IMR-90 (cell line): ENCODE measurements at regions not wholly inside any gene's neighbourhood (a gene's known extent, or its start where the extent isn't known, plus 50 kb on each side); places are given as distances from the start of the nearest gene placed in this dataset.

Experiments used
- ATAC-seq: fragments of 200-7000 bp; cut with Tn5 transposase; 2 replicates; pipeline ENCODE4 v1.9.1; 2020; ENCODE audit warnings: low read depth, mild to moderate bottlenecking, moderate library complexity
- BruUV-seq: library from RNA; stranded (reverse); fragments of 400-500 nt; replicated peaks from 2 replicates; lab custom pipeline; 2021; lab: Mats Ljungman, UMichigan
- CTCF ChIA-PET: fragments of 300-600 bp; formaldehyde crosslinking; extraction: SDS; loops from one replicate; lab custom pipeline; 2021; ENCODE audit warnings: antibody characterized with exemption; lab: Yijun Ruan, JAX
- POLR2A ChIA-PET: fragments of 300-600 bp; sonication (Branson Sonifier 250); formaldehyde crosslinking; loops from one replicate; lab custom pipeline; 2022; ENCODE audit warnings: antibody characterized with exemption; ENCODE audit not compliant: unreplicated experiment; lab: Charles Lee
- DNase-seq: peaks from one replicate; pipeline ENCODE4 v3.0.0; 2013
- H2AFZ ChIP-seq: replicated peaks from 2 replicates; pipeline ENCODE3; 2013; ENCODE audit warnings: low read length, mild to moderate bottlenecking; ENCODE audit not compliant: poor library complexity
- H2AK5ac ChIP-seq: 2 replicates; pipeline ENCODE4 v1.6.1; 2013; ENCODE audit warnings: low read depth, low read length, inconsistent platforms
- H2AK9ac ChIP-seq: replicated peaks from 2 replicates; pipeline ENCODE3; 2013; ENCODE audit warnings: mild to moderate bottlenecking, low read depth, low read length, moderate library complexity; ENCODE audit not compliant: poor library complexity
- H2BK120ac ChIP-seq: 2 replicates; pipeline ENCODE4 v1.6.1; 2013; ENCODE audit warnings: low read depth, low read length, inconsistent platforms
- H2BK15ac ChIP-seq: 3 replicates; pipeline ENCODE4 v1.6.1; 2013; ENCODE audit warnings: low read depth, low read length, inconsistent platforms
- H2BK20ac ChIP-seq: 2 replicates; pipeline ENCODE4 v1.6.1; 2013; ENCODE audit warnings: low read depth, mild to moderate bottlenecking, inconsistent platforms, low read length, moderate library complexity
- H2BK5ac ChIP-seq: 2 replicates; pipeline ENCODE4 v1.6.1; 2013; ENCODE audit warnings: mild to moderate bottlenecking, low read depth, low read length, inconsistent platforms; ENCODE audit not compliant: poor library complexity, severe bottlenecking
- H3K14ac ChIP-seq: replicated peaks from 2 replicates; pipeline ENCODE4 v1.6.1; 2013; ENCODE audit warnings: low read depth, low read length, inconsistent platforms
- H3K18ac ChIP-seq: 2 replicates; pipeline ENCODE4 v1.6.1; 2013; ENCODE audit warnings: low read depth, low read length, control low read depth
- H3K23ac ChIP-seq: 2 replicates; pipeline ENCODE4 v1.6.1; 2013; ENCODE audit warnings: low read depth, low read length, inconsistent platforms
- H3K27ac ChIP-seq: 2 replicates; pipeline ENCODE4 v1.5.1; 2013; ENCODE audit warnings: mild to moderate bottlenecking, control low read depth, low read length; ENCODE audit not compliant: insufficient read depth
- H3K27me3 ChIP-seq: 2 replicates; pipeline ENCODE4 v1.6.1; 2013; ENCODE audit warnings: low read length; ENCODE audit not compliant: control insufficient read depth, insufficient read depth
- H3K36me3 ChIP-seq: 2 replicates; pipeline ENCODE4 v1.6.1; 2013; ENCODE audit warnings: low read length, mixed read lengths; ENCODE audit not compliant: control insufficient read depth, insufficient read depth
- H3K4ac ChIP-seq: 2 replicates; pipeline ENCODE4 v1.6.1; 2013; ENCODE audit warnings: low read depth, low read length, inconsistent platforms
- H3K4me1 ChIP-seq: 2 replicates; pipeline ENCODE4 v1.6.1; 2013; ENCODE audit warnings: low read length, mixed read lengths; ENCODE audit not compliant: control insufficient read depth, insufficient read depth
- H3K4me2 ChIP-seq: 2 replicates; pipeline ENCODE4 v1.6.1; 2013; ENCODE audit warnings: low read depth, mild to moderate bottlenecking, control low read depth, low read length, moderate library complexity
- H3K4me3 ChIP-seq: 2 replicates; pipeline ENCODE4 v1.5.1; 2013; ENCODE audit warnings: low read depth, mild to moderate bottlenecking, control low read depth, low read length, moderate library complexity; ENCODE audit not compliant: insufficient read depth
- H3K56ac ChIP-seq: 2 replicates; pipeline ENCODE4 v1.6.1; 2013; ENCODE audit warnings: low read length, inconsistent platforms; ENCODE audit not compliant: insufficient read depth; ENCODE audit errors: extremely low read depth
- H3K79me1 ChIP-seq, 2 experiments: 2 replicates each; pipeline ENCODE4 v1.6.1; 2013; ENCODE audit warnings: low read length in 2 of 2, inconsistent platforms in 1 of 2, low read depth in 1 of 2
- H3K9ac ChIP-seq: 2 replicates; pipeline ENCODE4 v1.6.1; 2013; ENCODE audit warnings: low read depth, low read length, control low read depth
- H3K9me1 ChIP-seq: 2 replicates; pipeline ENCODE4 v1.6.1; 2013; ENCODE audit warnings: low read length, inconsistent platforms; ENCODE audit not compliant: insufficient read depth
- H3K9me3 ChIP-seq: 2 replicates; pipeline ENCODE4 v1.6.1; 2013; ENCODE audit warnings: low read length; ENCODE audit not compliant: control insufficient read depth, insufficient read depth
- H4K20me1 ChIP-seq: 2 replicates; pipeline ENCODE4 v1.6.1; 2013; ENCODE audit warnings: low read length, inconsistent platforms; ENCODE audit not compliant: insufficient read depth
- H4K5ac ChIP-seq: 2 replicates; pipeline ENCODE4 v1.6.1; 2013; ENCODE audit warnings: mild to moderate bottlenecking, low read depth, low read length, control low read depth
- H4K8ac ChIP-seq, 2 experiments: 2 replicates each; pipeline ENCODE4 v1.6.1; 2013; ENCODE audit warnings: low read depth in 2 of 2, low read length in 2 of 2, control low read depth in 1 of 2, inconsistent platforms in 1 of 2
- H4K91ac ChIP-seq: 2 replicates; pipeline ENCODE4 v1.6.1; 2013; ENCODE audit warnings: low read depth, low read length, inconsistent platforms; ENCODE audit not compliant: insufficient read depth
- BHLHE40 ChIP-seq: fragments of 150-350 bp; IDR thresholded peaks from 2 replicates; pipeline ENCODE4 v1.6.1; 2016; ENCODE audit warnings: mild to moderate bottlenecking, low read depth, low read length
- CEBPB ChIP-seq: IDR thresholded peaks from 2 replicates; pipeline ENCODE4 v1.6.1; 2012; ENCODE audit warnings: low read depth, low read length, improper control_type of control experiment
- CHD1 ChIP-seq: IDR thresholded peaks from 2 replicates; pipeline ENCODE4 v1.6.1; 2012; ENCODE audit warnings: low read depth, low read length, improper control_type of control experiment
- FOS ChIP-seq: fragments of 150-350 bp; IDR thresholded peaks from 2 replicates; pipeline ENCODE4 v1.6.1; 2016; ENCODE audit warnings: low read depth, low read length
- MAFK ChIP-seq: IDR thresholded peaks from 2 replicates; pipeline ENCODE4 v1.6.1; 2012; ENCODE audit warnings: low read depth, low read length, improper control_type of control experiment
- MAZ ChIP-seq: IDR thresholded peaks from 2 replicates; pipeline ENCODE4 v1.6.1; 2012; ENCODE audit warnings: low read depth, mild to moderate bottlenecking, low read length, improper control_type of control experiment, moderate library complexity, borderline replicate concordance
- MXI1 ChIP-seq: IDR thresholded peaks from 2 replicates; pipeline ENCODE4 v1.6.1; 2012; ENCODE audit warnings: low read depth, mild to moderate bottlenecking, low read length, moderate library complexity, borderline replicate concordance
- NFE2L2 ChIP-seq: fragments of 150-350 bp; IDR thresholded peaks from 2 replicates; pipeline ENCODE4 v1.6.1; 2016; ENCODE audit warnings: low read depth, mild to moderate bottlenecking, low read length
- POLR2A ChIP-seq: IDR thresholded peaks from 2 replicates; pipeline ENCODE4 v1.6.1; 2012; ENCODE audit warnings: mild to moderate bottlenecking, low read depth, low read length
- RAD21 ChIP-seq: IDR thresholded peaks from 2 replicates; pipeline ENCODE4 v1.6.1; 2012; ENCODE audit warnings: low read length, improper control_type of control experiment
- RCOR1 ChIP-seq: IDR thresholded peaks from 2 replicates; pipeline ENCODE4 v1.6.1; 2012; ENCODE audit warnings: mild to moderate bottlenecking, low read length, improper control_type of control experiment; ENCODE audit not compliant: insufficient replicate concordance
- RFX5 ChIP-seq: IDR thresholded peaks from 2 replicates; pipeline ENCODE4 v1.8.0; 2012; ENCODE audit warnings: low read depth, mild to moderate bottlenecking, low read length, moderate library complexity
- SMC3 ChIP-seq: fragments of 150-350 bp; IDR thresholded peaks from 2 replicates; pipeline ENCODE4 v1.6.1; 2016; ENCODE audit warnings: low read depth, mild to moderate bottlenecking, antibody characterized with exemption, low read length, moderate library complexity
- WGBS, 2 experiments: methylation state at CpG; one replicate each; pipeline versions ENCODE4 v1.1.5 to v1.1.7; 2013; ENCODE audit warnings: missing lambda C conversion rate in 2 of 2; ENCODE audit not compliant: insufficient read length in 1 of 2; ENCODE audit errors: extremely low coverage in 2 of 2; 5-methylcytosine and 5-hydroxymethylcytosine counted together
- dilution Hi-C: fragments of 300-500 bp; cut with HindIII; formaldehyde crosslinking; loops from one replicate; pipeline ENCODE4 v1.14.3; 2018; ENCODE audit warnings: low sequenced_read_pairs; ENCODE audit not compliant: unreplicated experiment
- in situ Hi-C: fragments of 300-500 bp; cut with MboI; formaldehyde crosslinking; loops from 3 replicates; pipeline ENCODE4 v1.14.3; 2019; ENCODE audit warnings: low sequenced_read_pairs, inconsistent platforms, mixed read lengths
- intact Hi-C: fragments of 100-400 bp; cut with micrococcal nuclease; formaldehyde crosslinking; loops from 2 replicates; pipeline ENCODE4 v1.10.0; 2022
- TF ChIP-seq, protein P1 (sequence below): conservative IDR thresholded peaks from 2 replicates; pipeline ENCODE4 v1.5.1; 2012; ENCODE audit warnings: mild to moderate bottlenecking, low read depth, low read length, improper control_type of control experiment
- TF ChIP-seq, protein P2 (sequence below): fragments of 150-350 bp; IDR thresholded peaks from 2 replicates; pipeline ENCODE4 v1.6.1; 2017; ENCODE audit warnings: mild to moderate bottlenecking, antibody characterized with exemption, low read length, low read depth
- TF ChIP-seq, protein P3 (sequence below): fragments of 150-350 bp; IDR thresholded peaks from 2 replicates; pipeline ENCODE4 v1.6.1; 2016; ENCODE audit warnings: low read depth, mild to moderate bottlenecking, low read length, moderate library complexity, borderline replicate concordance

DNA sequence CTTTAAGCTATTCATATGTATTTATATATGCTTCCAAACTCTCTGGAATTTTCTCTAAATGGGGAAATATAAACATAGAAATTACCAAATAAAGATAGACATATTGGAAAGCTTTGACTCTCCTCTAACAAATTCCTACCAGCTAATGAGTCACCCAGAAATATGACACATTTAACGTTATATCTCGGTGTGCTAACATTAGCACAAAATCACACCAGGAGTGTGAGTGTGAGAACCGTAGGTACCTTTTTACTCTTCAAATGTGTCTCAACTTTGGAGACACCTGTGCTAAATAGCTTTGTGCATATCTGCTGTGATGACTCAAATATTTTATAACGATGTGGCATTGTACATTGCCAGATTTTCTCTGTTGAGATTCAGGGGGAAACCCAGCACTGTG lies 714.4 kb downstream of the METTL15 start:
- H3K23ac ChIP-seq: no peak overlapping the region
- no peak overlapping the region for H3K4ac ChIP-seq
- no peak overlapping the region for H3K27ac ChIP-seq
- no peaks in the 10 kb centered on the region for H3K36me3 ChIP-seq
- dilution Hi-C loops: no loop called here
- H3K9me3 ChIP-seq: peaks cover 9% of the 10 kb centered on the region
- no peaks in the 10 kb centered on the region for H3K9me1 ChIP-seq
- peak overlapping the region; percentile 11; the same call in 1 of the 2 replicates for H2BK120ac ChIP-seq
- peak overlapping the region; percentile 45; the same call in 1 of the 3 replicates for H2BK15ac ChIP-seq
- peak overlapping the region; percentile 68; the same call in 1 of the 2 replicates for H4K5ac ChIP-seq
- no peak; the same call in 1 of the 2 replicates for ATAC-seq
- no peak overlapping the region for H3K4me2 ChIP-seq
- H2BK5ac ChIP-seq: peak overlapping the region; percentile 28
- no peak overlapping the region for H2AK5ac ChIP-seq
- in situ Hi-C loops: no loop called here
- H3K9ac ChIP-seq: no peak overlapping the region
- no peak overlapping the region for H3K4me3 ChIP-seq
- peak overlapping the region; percentile 89; the same call in 1 of the 2 replicates for H3K18ac ChIP-seq
- DNase-seq: peak; percentile 17
- H2AK9ac ChIP-seq: no peak overlapping the region
- POLR2A ChIA-PET: no interaction called here
- H2AFZ ChIP-seq: no peak overlapping the region
- peaks cover 7% of the 10 kb centered on the region; the same call in 1 of the 2 replicates for H3K4me1 ChIP-seq
- no peak for TF ChIP-seq POLR2A
- TF ChIP-seq RCOR1: no peak
- no peak for TF ChIP-seq SMC3
- no peak for TF ChIP-seq BHLHE40
- TF ChIP-seq CEBPB: no peak
- TF ChIP-seq, protein P1, sequence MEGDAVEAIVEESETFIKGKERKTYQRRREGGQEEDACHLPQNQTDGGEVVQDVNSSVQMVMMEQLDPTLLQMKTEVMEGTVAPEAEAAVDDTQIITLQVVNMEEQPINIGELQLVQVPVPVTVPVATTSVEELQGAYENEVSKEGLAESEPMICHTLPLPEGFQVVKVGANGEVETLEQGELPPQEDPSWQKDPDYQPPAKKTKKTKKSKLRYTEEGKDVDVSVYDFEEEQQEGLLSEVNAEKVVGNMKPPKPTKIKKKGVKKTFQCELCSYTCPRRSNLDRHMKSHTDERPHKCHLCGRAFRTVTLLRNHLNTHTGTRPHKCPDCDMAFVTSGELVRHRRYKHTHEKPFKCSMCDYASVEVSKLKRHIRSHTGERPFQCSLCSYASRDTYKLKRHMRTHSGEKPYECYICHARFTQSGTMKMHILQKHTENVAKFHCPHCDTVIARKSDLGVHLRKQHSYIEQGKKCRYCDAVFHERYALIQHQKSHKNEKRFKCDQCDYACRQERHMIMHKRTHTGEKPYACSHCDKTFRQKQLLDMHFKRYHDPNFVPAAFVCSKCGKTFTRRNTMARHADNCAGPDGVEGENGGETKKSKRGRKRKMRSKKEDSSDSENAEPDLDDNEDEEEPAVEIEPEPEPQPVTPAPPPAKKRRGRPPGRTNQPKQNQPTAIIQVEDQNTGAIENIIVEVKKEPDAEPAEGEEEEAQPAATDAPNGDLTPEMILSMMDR: no peak
- TF ChIP-seq FOS: no peak; the same call in 1 of the 2 replicates
- no peak for TF ChIP-seq NFE2L2
- TF ChIP-seq MAZ: no peak
- TF ChIP-seq, protein P2, sequence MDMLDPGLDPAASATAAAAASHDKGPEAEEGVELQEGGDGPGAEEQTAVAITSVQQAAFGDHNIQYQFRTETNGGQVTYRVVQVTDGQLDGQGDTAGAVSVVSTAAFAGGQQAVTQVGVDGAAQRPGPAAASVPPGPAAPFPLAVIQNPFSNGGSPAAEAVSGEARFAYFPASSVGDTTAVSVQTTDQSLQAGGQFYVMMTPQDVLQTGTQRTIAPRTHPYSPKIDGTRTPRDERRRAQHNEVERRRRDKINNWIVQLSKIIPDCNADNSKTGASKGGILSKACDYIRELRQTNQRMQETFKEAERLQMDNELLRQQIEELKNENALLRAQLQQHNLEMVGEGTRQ: no peak
- TF ChIP-seq MAFK: no peak
- no peak for TF ChIP-seq RAD21
- TF ChIP-seq, protein P3, sequence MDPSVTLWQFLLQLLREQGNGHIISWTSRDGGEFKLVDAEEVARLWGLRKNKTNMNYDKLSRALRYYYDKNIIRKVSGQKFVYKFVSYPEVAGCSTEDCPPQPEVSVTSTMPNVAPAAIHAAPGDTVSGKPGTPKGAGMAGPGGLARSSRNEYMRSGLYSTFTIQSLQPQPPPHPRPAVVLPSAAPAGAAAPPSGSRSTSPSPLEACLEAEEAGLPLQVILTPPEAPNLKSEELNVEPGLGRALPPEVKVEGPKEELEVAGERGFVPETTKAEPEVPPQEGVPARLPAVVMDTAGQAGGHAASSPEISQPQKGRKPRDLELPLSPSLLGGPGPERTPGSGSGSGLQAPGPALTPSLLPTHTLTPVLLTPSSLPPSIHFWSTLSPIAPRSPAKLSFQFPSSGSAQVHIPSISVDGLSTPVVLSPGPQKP: no peak
- no peak for TF ChIP-seq RFX5
- no peak for TF ChIP-seq CHD1
- TF ChIP-seq MXI1: no peak
- H4K91ac ChIP-seq: no peak overlapping the region
- H3K14ac ChIP-seq: no peak overlapping the region
- WGBS, 2 experiments: no CpG with 5 or more reads among the region's 4 CpGs
- H3K27me3 ChIP-seq: no peaks in the 10 kb centered on the region
- H4K20me1 ChIP-seq: no peaks in the 10 kb centered on the region
- CTCF ChIA-PET: no interaction called here
- intact Hi-C loops: no loop called here
- H3K56ac ChIP-seq: no peak overlapping the region
- no TSS peak for BruUV-seq
- no peaks in the 10 kb centered on the region for H3K79me1 ChIP-seq
- H2BK20ac ChIP-seq: peak overlapping the region; percentile 12; the same call in 1 of the 2 replicates
- peak overlapping the region in 1 of 2 experiments; percentile 40; a peak in 2 of 4 replicates for H4K8ac ChIP-seq
